ENCODE measurements at regions not wholly inside any gene's neighbourhood (a gene's known extent, or its start where the extent isn't known, plus 50 kb on each side); places are given as distances from the start of the nearest gene placed in this dataset.

GRCh38 chr2:223114917-223115316 lies 62.9 kb downstream of the KCNE4 start:
- DNase-seq = no peak
- Mint-ChIP-seq H3K27me3 (ENCODE audit: insufficient read depth) (peaks cover 5% of the 10 kb centered on the region; the same call in 1 of the 2 replicates), H3K36me3 (ENCODE audit: low read depth) (no peaks in the 10 kb centered on the region), H3K4me3 (no peak overlapping the region), H3K4me1 (ENCODE audit: low read depth) (peaks cover 24% of the 10 kb centered on the region), H3K27ac (no peak overlapping the region), H3K9me3 (no peaks in the 10 kb centered on the region)
- TF ChIP-seq CTCF (IDR thresholded peaks at IDR 0.05) = no peak

- DNase-seq = no peak
- Mint-ChIP-seq H3K9me3 (no peaks in the 10 kb centered on the region), H3K27me3 (ENCODE audit: insufficient read depth) (peaks cover 4% of the 10 kb centered on the region; the same call in 1 of the 2 replicates), H3K4me3 (no peak overlapping the region), H3K4me1 (ENCODE audit: low read depth) (peaks cover 24% of the 10 kb centered on the region), H3K36me3 (ENCODE audit: low read depth) (no peaks in the 10 kb centered on the region), H3K27ac (no peak overlapping the region)
- TF ChIP-seq CTCF (IDR thresholded peaks at IDR 0.05) = no peak
Measured at GRCh38 chr2:223117533-223117932, 65.5 kb downstream of the KCNE4 start.

- H3K9me3 Mint-ChIP-seq = no peaks in the 10 kb centered on the region
- peaks cover 2% of the 10 kb centered on the region; the same call in 1 of the 2 replicates for H3K27me3 Mint-ChIP-seq (ENCODE audit: insufficient read depth)
- peaks cover 35% of the 10 kb centered on the region for H3K4me1 Mint-ChIP-seq (ENCODE audit: low read depth)
- no peak overlapping the region for H3K4me3 Mint-ChIP-seq
- no peaks in the 10 kb centered on the region for H3K36me3 Mint-ChIP-seq (ENCODE audit: low read depth)
- no peak for DNase-seq
- H3K27ac Mint-ChIP-seq = no peak overlapping the region
- no peak for TF ChIP-seq CTCF (IDR thresholded peaks at IDR 0.05)
Measured at GRCh38 chr2:223121283-223121682, 69.3 kb downstream of the KCNE4 start.

GRCh38 chr2:223122781-223123180 lies 70.8 kb downstream of the KCNE4 start:
- H3K9me3 Mint-ChIP-seq = no peaks in the 10 kb centered on the region
- peaks cover 35% of the 10 kb centered on the region for H3K4me1 Mint-ChIP-seq (ENCODE audit: low read depth)
- TF ChIP-seq CTCF (IDR thresholded peaks at IDR 0.05) = no peak
- no peaks in the 10 kb centered on the region for H3K36me3 Mint-ChIP-seq (ENCODE audit: low read depth)
- no peak for DNase-seq
- no peak overlapping the region for H3K27ac Mint-ChIP-seq
- H3K4me3 Mint-ChIP-seq = no peak overlapping the region
- H3K27me3 Mint-ChIP-seq (ENCODE audit: insufficient read depth) = peaks cover 2% of the 10 kb centered on the region; the same call in 1 of the 2 replicates

GRCh38 chr2:223123855-223124610 lies 72.0 kb downstream of the KCNE4 start:
- peak overlapping the region; percentile 69 for H3K4me3 Mint-ChIP-seq
- TF ChIP-seq CTCF (IDR thresholded peaks at IDR 0.05) = no peak
- peak; percentile 12 for DNase-seq
- no peaks in the 10 kb centered on the region for H3K9me3 Mint-ChIP-seq
- peaks cover 2% of the 10 kb centered on the region; the same call in 1 of the 2 replicates for H3K27me3 Mint-ChIP-seq (ENCODE audit: insufficient read depth)
- peak overlapping the region; percentile 75; the same call in 1 of the 2 replicates for H3K27ac Mint-ChIP-seq
- H3K4me1 Mint-ChIP-seq (ENCODE audit: low read depth) = peaks cover 35% of the 10 kb centered on the region
- H3K36me3 Mint-ChIP-seq (ENCODE audit: low read depth) = no peaks in the 10 kb centered on the region

Data from HFFc6 (cell line).